Mucosa of rectum (tissue), 2 donors: ENCODE measurements at regions not wholly inside any gene's neighbourhood (a gene's known extent, or its start where the extent isn't known, plus 50 kb on each side); places are given as distances from the start of the nearest gene placed in this dataset.

Source experiments
- H3K27ac ChIP-seq, 2 donors: one replicate each; pipeline ENCODE4 v1.7.0; 2013; ENCODE audit warnings: inconsistent platforms in 2 of 2, low read depth in 2 of 2, low read length in 2 of 2
- H3K27me3 ChIP-seq, 2 donors: one replicate each; pipeline ENCODE4 v1.7.0; 2013; ENCODE audit warnings: low read length in 2 of 2; ENCODE audit not compliant: control insufficient read depth in 2 of 2, insufficient read depth in 2 of 2
- H3K36me3 ChIP-seq, 2 donors: one replicate each; pipeline ENCODE4 v1.7.0; 2013; ENCODE audit warnings: low read length in 2 of 2; ENCODE audit not compliant: control insufficient read depth in 2 of 2, insufficient read depth in 2 of 2
- H3K4me1 ChIP-seq, 2 donors: one replicate each; pipeline ENCODE4 v1.7.0; 2013; ENCODE audit warnings: low read length in 2 of 2, mild to moderate bottlenecking in 1 of 2; ENCODE audit not compliant: control insufficient read depth in 2 of 2, insufficient read depth in 2 of 2
- H3K4me3 ChIP-seq, 2 donors: one replicate each; pipeline ENCODE4 v1.7.0; 2013; ENCODE audit warnings: low read length in 2 of 2
- H3K9ac ChIP-seq, 2 donors: one replicate each; pipeline ENCODE4 v1.7.0; 2013; ENCODE audit warnings: low read length in 2 of 2, low read depth in 1 of 2, mild to moderate bottlenecking in 1 of 2
- H3K9me3 ChIP-seq, 2 donors: one replicate each; pipeline ENCODE4 v1.7.0; 2013; ENCODE audit warnings: low read length in 2 of 2; ENCODE audit not compliant: control insufficient read depth in 2 of 2
- donor health status: healthy.
- donor health status: Normal muscosa, but diverticular disease.

- Histone ChIP-seq H3K36me3 (no peaks in the 10 kb centered on the region), H3K9me3 (no peaks in the 10 kb centered on the region), H3K27me3 (no peaks in the 10 kb centered on the region), H3K4me3 (no peak overlapping the region), H3K27ac (no peak overlapping the region), H3K4me1 (peaks cover 0 to 8% of the 10 kb centered on the region in 2 donors), H3K9ac (no peak overlapping the region)
Observed at GRCh38 chr20:22471156-22471836, 113.1 kb downstream of the FOXA2 start.

GRCh38 chr20:22470620-22471026 is 113.7 kb downstream of the FOXA2 start:
- no peak overlapping the region for H3K27ac ChIP-seq
- no peaks in the 10 kb centered on the region for H3K27me3 ChIP-seq
- H3K9ac ChIP-seq = no peak overlapping the region
- H3K4me3 ChIP-seq = no peak overlapping the region
- H3K4me1 ChIP-seq = peaks cover 0 to 8% of the 10 kb centered on the region in 2 donors
- H3K9me3 ChIP-seq = no peaks in the 10 kb centered on the region
- no peaks in the 10 kb centered on the region for H3K36me3 ChIP-seq

- peaks cover 0 to 8% of the 10 kb centered on the region in 2 donors for H3K4me1 ChIP-seq
- no peaks in the 10 kb centered on the region for H3K27me3 ChIP-seq
- no peaks in the 10 kb centered on the region for H3K36me3 ChIP-seq
- H3K27ac ChIP-seq = no peak overlapping the region
- no peak overlapping the region for H3K4me3 ChIP-seq
- H3K9me3 ChIP-seq = no peaks in the 10 kb centered on the region
- no peak overlapping the region for H3K9ac ChIP-seq
Observed at GRCh38 chr20:22466447-22467171, 117.8 kb downstream of the FOXA2 start.

GRCh38 chr20:22465622-22466446 is 118.5 kb downstream of the FOXA2 start:
- Histone ChIP-seq H3K27me3 (no peaks in the 10 kb centered on the region), H3K9ac (no peak overlapping the region), H3K4me1 (peaks cover 0 to 5% of the 10 kb centered on the region in 2 donors), H3K27ac (no peak overlapping the region), H3K9me3 (no peaks in the 10 kb centered on the region), H3K4me3 (no peak overlapping the region), H3K36me3 (no peaks in the 10 kb centered on the region)

- no peak overlapping the region for H3K4me3 ChIP-seq
- H3K4me1 ChIP-seq = peaks cover 0 to 5% of the 10 kb centered on the region in 2 donors
- H3K36me3 ChIP-seq = no peaks in the 10 kb centered on the region
- no peak overlapping the region for H3K27ac ChIP-seq
- H3K9me3 ChIP-seq = no peaks in the 10 kb centered on the region
- H3K9ac ChIP-seq = no peak overlapping the region
- no peaks in the 10 kb centered on the region for H3K27me3 ChIP-seq
Observed at GRCh38 chr20:22464312-22465003, 119.9 kb downstream of the FOXA2 start.

- no peaks in the 10 kb centered on the region for H3K36me3 ChIP-seq
- H3K4me3 ChIP-seq = no peak overlapping the region
- no peaks in the 10 kb centered on the region for H3K9me3 ChIP-seq
- no peaks in the 10 kb centered on the region for H3K27me3 ChIP-seq
- H3K9ac ChIP-seq = no peak overlapping the region
- peaks cover 0 to 5% of the 10 kb centered on the region in 2 donors for H3K4me1 ChIP-seq
- H3K27ac ChIP-seq = no peak overlapping the region
Observed at GRCh38 chr20:22462975-22463914, 121.1 kb downstream of the FOXA2 start.

- Histone ChIP-seq H3K27me3 (no peaks in the 10 kb centered on the region), H3K27ac (no peak overlapping the region), H3K4me3 (no peak overlapping the region), H3K9ac (no peak overlapping the region), H3K36me3 (no peaks in the 10 kb centered on the region), H3K9me3 (no peaks in the 10 kb centered on the region), H3K4me1 (no peaks in the 10 kb centered on the region)
Observed at GRCh38 chr20:22460803-22461202, 123.6 kb downstream of the FOXA2 start.

GRCh38 chr20:22460231-22460630 is 124.1 kb downstream of the FOXA2 start:
- Histone ChIP-seq H3K36me3 (no peaks in the 10 kb centered on the region), H3K4me3 (no peak overlapping the region), H3K27me3 (no peaks in the 10 kb centered on the region), H3K27ac (no peak overlapping the region), H3K9me3 (no peaks in the 10 kb centered on the region), H3K9ac (no peak overlapping the region), H3K4me1 (no peaks in the 10 kb centered on the region)

GRCh38 chr20:22459754-22460153 is 124.6 kb downstream of the FOXA2 start:
- Histone ChIP-seq H3K27ac (no peak overlapping the region), H3K27me3 (no peaks in the 10 kb centered on the region), H3K9me3 (no peaks in the 10 kb centered on the region), H3K4me3 (no peak overlapping the region), H3K36me3 (no peaks in the 10 kb centered on the region), H3K4me1 (no peaks in the 10 kb centered on the region), H3K9ac (no peak overlapping the region)
